ENCODE measurements at regions not wholly inside any gene's neighbourhood (a gene's known extent, or its start where the extent isn't known, plus 50 kb on each side); places are given as distances from the start of the nearest gene placed in this dataset.

GRCh38 chr3:182081096-182081495, 369.4 kb downstream of the SOX2 start:
- DNase-seq = no peak

- DNase-seq = peak; percentile 23
These were observed 371.4 kb downstream of the SOX2 start for GRCh38 chr3:182083112-182083511.

DNA sequence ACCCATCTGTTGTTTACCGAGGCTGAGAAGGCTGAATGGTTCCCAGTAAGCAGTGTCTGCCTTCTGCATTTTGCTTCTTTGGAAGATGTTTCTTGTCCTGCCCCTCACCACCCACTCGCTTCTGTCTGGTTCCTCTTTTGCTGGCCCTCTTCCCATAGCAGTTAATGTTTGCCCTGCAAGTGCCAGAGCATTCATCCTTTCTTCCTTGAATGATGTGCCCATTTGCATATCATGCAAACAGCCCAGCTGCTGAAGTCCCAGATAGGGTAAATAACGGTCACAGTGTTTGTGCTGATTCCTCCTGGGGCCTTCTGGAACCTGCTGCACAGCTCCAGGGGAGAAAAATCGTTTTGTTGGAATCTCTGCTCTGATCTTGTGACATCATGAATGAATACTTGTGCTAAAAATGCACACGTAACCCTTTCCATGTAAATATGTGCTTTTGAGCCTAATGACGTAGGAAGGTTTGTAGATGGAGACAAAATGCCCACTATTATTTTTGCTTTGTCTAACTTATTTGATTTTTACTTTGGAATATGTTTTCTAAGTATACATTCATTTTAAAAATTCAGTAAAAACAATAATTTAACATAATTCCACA, 381.0 kb downstream of the SOX2 start:
- no peak for DNase-seq

DNA sequence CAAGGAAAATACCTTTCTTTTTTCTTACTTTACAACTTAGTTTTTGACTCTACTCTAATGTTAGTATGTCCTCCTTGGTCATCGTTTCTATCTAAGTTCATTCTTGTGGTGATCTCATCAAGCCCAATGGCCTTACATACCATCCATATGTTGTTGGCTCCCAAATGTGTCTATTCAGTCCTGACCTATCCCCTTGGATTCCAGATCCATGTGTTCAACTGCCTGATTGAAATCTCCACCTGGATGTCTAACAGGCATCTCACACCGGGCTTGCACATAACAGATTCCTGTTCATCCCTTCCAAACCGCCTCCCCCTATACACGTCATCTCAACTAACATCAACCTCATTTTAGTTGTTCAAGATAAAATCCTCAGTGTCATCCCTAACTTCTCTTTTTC, 382.6 kb downstream of the SOX2 start:
- no peak for DNase-seq

GRCh38 chr3:182104881-182105280, 393.2 kb downstream of the SOX2 start:
- peak; percentile 83 for DNase-seq

GRCh38 chr3:182105875-182106274, 394.1 kb downstream of the SOX2 start:
- peak; percentile 63 for DNase-seq

GRCh38 chr3:182108371-182108770, 396.6 kb downstream of the SOX2 start:
- no peak for DNase-seq

GRCh38 chr3:182111967-182112366, 400.2 kb downstream of the SOX2 start:
- DNase-seq = no peak

GRCh38 chr3:182115328-182116015, 403.7 kb downstream of the SOX2 start:
- DNase-seq = peak; percentile 23

- DNase-seq = no peak
These were observed 404.7 kb downstream of the SOX2 start for GRCh38 chr3:182116386-182116785.

- DNase-seq = no peak
These were observed 405.4 kb downstream of the SOX2 start for GRCh38 chr3:182117131-182117530.

DNA sequence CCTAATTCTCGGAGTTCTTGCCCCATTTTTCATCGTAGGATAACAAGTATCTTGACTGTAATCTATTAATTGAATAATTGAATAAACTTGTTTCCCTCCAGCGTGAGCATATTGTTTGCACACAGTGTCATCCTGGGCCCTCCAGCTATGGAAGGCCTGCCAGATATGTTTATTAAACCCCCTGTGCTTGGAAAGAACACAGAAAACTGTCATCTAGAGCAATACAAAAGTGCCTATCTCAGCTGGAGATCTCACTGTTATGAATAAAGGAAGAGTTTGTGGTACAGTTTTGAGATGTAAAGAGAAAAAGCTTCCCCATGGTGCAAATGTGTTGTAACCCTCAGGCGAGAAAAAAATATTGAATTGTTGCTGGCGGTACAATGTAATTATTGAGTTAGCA, 405.9 kb downstream of the SOX2 start:
- peak; percentile 10 for DNase-seq

DNA sequence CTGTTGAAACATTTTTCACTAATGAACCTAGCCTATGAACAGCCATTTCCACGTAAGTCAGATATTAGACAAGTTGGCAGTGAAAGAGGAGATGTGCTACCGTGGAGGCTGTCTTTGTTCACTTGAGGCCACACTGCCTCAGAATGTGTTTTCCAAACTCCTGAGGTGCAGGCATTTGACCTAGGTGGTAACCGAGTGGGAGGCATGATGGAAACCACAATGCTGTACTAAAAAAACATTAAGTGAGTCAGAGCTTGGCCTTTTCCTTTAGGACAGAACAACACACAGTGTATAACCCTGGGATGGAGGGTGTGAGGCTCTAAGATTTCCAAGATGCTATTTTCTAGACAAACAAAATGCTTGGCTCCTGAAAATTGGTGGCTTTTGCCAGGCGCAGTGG, 406.3 kb downstream of the SOX2 start:
- peak; percentile 54 for DNase-seq

- no peak for DNase-seq
These were observed 409.7 kb downstream of the SOX2 start for GRCh38 chr3:182121401-182121800.

- no peak for DNase-seq
These were observed 411.1 kb downstream of the SOX2 start for GRCh38 chr3:182122779-182123178.

DNA sequence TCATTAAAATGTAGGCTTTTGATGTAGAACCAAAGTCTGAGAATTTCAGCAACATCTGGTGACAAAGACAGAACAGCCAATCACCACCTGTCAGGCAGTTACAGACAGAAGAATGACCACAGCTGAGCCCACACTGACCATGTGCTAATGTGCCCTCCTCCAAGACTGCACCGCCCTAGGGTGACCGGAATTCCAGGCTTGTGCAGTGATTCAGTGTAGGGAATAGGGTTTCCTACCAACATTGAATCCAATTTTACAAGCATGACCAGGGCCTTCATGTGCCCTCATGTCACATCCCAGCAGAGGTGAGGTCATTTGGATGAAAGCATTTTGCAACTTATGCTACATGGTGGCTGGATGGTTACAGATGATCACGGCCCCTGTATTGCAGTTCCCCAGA, 412.5 kb downstream of the SOX2 start:
- no peak for DNase-seq

- no peak for DNase-seq
These were observed 413.0 kb downstream of the SOX2 start for GRCh38 chr3:182124716-182125115.

GRCh38 chr3:182129740-182130139, 418.0 kb downstream of the SOX2 start:
- no peak for DNase-seq

GRCh38 chr3:182133752-182134151, 422.0 kb downstream of the SOX2 start:
- no peak for DNase-seq

DNA sequence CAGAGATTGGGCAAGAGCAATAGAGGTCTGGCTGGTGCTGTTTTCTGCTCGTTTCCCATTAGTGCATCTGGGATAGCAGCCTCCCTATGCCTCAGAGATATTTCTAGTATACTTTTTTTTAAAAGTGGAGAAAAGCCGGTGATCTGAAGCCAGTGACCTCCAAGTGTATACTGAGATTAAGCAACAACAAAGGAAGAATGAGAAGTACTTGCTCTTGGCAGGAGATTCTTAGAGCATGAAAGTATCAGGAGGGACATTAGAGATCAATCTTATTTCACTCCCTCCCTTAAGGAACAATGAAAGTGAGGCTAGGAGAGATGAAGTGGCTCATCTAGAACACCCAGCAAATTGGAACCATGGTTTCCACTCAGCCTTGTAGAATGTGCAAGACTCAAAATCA, 423.3 kb downstream of the SOX2 start:
- no peak for DNase-seq

DNA sequence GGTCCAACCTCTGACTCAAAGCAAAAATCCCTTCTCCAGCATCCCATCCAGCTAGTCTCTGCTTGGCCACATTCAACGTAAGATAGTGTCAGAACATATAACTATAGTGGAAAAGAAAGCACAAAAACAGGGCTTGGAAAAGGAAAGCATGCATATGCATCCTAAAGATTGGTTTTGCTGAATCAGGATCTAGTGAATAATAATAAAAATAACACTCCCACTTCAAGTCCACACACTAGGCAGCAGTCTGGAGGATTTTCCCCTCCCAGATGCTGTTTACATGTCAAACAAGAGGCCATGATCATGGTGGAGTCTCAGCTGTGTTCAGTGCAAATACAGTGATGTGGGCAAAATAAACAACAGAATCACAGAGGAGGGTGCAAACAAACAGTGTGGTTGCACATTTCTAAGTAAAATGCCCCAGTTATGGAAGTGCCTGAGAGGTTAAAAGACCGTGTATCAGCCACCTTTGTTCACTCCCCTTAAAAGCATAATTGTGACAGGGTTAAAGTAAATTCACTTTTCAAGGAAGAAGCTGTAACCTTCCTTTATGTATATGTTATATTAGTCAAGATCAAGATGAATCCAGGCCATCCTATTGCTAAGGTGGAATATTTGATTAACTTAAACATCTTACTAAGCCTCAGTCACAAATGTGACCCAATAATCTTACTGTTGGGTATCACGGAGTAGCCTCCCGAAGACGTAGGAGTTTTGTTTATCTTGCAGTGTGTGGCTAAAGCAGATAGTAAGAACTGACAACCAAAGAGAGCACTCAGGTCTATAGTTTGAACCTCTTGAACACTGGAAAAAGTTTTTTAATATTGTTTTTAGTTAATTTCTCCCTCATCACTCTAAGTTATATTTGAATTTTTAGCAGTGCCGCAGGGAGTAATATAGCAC, 424.5 kb downstream of the SOX2 start:
- no peak for DNase-seq

DNA sequence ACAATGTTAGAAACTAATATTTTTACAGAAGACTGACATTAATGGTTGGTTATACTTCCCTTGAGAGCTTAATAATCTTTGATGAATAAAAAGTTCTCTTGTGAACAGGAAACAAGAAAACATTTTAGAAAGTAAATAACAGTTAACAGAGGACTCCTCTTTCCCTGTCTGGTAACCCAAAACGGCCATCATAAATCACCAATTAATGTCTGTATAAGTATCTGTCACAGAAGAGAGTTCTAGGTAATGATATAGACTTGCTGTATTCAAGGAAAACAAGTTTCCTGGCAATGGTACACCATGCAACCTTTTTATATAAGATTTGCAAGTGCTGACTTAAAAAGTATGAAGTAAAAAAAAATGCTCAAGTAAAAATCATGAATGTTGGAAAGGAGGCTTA, 426.7 kb downstream of the SOX2 start:
- no peak for DNase-seq

DNA sequence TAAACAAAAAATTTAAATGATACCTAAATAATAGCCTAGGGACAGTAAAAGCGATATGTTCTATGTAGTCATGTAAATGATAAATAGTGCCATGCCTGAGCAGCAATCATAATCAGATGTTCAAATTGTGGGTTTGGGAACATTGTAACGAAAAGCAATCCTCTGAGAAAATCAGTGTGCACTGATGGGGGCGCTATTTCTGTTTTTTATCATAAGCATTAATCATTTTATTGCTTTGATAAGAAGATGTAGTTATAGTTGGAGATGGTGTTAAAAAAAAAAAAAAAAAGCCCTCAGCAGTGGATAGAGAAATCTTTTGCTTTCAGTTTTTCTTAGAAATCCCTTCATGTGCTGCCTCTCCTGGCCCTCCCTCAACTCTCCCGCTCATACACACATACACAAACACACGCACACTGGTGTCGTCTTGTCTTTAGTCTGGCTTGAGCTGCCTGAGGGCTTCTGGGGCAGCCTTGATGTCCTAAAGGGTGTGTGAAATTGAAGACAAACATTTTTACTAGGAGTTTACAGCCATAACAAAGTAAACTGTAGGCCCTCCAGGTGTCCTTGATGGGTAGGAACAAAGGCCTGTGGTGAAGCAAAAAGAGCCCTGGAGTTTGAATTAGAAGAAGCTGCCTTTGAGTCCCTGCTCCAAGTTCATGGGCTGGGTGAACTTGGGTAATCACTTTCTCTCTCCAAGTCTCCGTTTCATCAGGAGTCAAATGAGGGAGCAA, 428.1 kb downstream of the SOX2 start:
- no peak for DNase-seq

All from fibroblast of skin of abdomen (primary cell).